ENCODE measurements at regions not wholly inside any gene's neighbourhood (a gene's known extent, or its start where the extent isn't known, plus 50 kb on each side); places are given as distances from the start of the nearest gene placed in this dataset.

DNA sequence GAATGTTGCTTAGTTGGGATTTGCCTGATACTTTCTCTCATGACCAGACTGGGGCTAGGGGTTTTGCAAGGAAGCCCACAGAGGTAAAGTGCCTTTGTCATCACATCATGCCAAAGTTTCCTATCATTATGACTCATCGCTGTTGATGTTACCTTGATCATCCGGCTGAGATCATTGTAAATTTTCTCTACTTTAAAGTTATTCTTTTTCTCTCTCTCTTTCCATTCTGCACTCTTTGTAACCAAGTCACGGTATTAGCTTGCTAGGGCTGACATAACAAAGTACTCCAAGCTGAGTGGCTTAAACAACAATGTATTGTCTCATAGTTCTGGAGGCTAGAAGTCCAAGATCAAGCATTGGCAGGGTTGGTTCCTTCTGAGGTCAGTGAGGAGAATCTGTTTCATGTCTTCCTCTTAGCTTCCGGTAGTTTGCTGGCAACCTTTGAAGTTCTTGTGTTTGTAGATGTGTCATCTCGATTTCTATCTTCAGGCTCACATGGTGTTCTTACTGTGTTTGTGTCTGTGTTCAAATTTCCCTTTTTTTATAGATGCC is 113.0 kb downstream of the DTHD1 start:
- Histone ChIP-seq H3K9me3 (ENCODE audit: control insufficient read depth, insufficient read depth, low read length) (no peaks in the 10 kb centered on the region), H3K4me3 (ENCODE audit: low read depth, low read length) (no peak overlapping the region), H3K27ac (ENCODE audit: low read depth, low read length) (no peak overlapping the region), H3K4me1 (ENCODE audit: control insufficient read depth, insufficient read depth, low read length) (no peaks in the 10 kb centered on the region), H3K36me3 (ENCODE audit: control insufficient read depth, insufficient read depth, low read length) (no peaks in the 10 kb centered on the region), H3K27me3 (ENCODE audit: control insufficient read depth, insufficient read depth, low read length) (no peaks in the 10 kb centered on the region)
- 100% methylated on average over 2 of the region's 5 CpGs for WGBS (ENCODE audit: insufficient coverage)
- no peak for DNase-seq (ENCODE audit: low read depth in 4 of 6, low spot score in 6 of 6)

DNA sequence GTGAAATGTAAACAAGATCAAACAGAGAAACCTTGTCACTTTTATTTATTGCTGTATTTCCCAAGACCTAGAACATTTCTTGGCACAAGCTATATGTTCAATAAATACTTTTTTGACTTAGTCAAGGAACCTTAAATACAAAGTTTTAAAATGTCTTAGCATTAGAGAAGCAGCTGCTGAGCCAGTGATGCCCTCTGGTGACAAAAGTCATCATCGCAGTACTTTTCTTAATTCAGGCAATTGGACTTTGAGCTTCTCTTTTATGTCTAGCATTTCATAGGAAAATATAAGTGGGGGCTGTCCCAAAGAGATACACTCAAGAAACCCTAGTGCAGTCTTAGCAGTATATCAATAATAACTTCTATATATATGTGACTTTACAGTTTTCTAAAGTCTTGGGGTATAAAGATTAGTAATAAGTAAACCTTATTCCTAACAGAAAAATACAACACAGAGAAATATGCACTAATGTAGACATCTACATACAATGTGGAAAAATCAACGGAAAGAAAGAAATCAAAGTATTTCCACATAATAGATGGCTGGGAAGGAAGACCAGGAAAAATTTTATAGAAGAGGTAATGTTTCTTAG is 118.4 kb downstream of the DTHD1 start:
- peak in 2 of 6 donors; percentile 45 to 72 for DNase-seq (ENCODE audit: low read depth in 4 of 6, low spot score in 6 of 6)
- Histone ChIP-seq H3K4me1 (ENCODE audit: control insufficient read depth, insufficient read depth, low read length) (no peaks in the 10 kb centered on the region), H3K36me3 (ENCODE audit: control insufficient read depth, insufficient read depth, low read length) (no peaks in the 10 kb centered on the region), H3K27me3 (ENCODE audit: control insufficient read depth, insufficient read depth, low read length) (no peaks in the 10 kb centered on the region), H3K4me3 (ENCODE audit: low read depth, low read length) (no peak overlapping the region), H3K9me3 (ENCODE audit: control insufficient read depth, insufficient read depth, low read length) (no peaks in the 10 kb centered on the region), H3K27ac (ENCODE audit: low read depth, low read length) (no peak overlapping the region)
- 0% methylated on average over 1 of the region's 2 CpGs for WGBS (ENCODE audit: insufficient coverage)

DNA sequence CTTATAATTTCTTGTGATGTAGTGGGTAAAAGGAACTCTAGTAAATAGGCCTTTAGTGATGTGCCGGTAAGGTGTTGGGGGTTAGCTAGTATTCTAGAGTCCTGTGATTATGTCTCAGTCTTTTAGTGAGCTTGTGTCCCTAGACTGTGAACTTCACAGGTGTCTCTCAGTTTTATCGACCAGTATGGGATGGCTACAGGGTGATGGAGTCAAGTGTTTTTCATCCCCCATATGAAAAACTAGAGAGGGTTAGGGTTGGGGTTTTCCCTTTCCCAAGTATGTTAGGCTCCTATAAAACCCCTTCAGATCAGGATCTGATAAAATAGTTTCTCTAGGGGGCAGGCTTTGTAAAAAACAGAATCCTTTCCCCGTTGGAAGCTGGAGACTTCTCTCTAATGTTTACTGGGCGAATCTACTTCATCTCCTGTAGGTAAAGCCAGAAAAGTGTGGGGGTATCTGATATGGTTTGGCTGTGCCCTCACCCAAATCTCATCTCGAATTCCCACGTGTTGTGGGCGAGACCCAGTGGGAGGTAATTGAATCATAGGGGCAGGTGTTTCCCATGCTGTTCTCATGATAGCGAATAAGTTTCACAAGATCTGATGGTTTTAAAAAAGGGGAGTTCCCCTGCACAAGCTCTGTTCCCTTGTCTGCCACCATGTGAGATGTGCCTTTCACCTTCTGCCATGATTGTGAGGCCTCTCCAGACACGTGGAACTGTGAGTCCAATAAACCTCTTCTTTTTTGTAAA is 120.8 kb downstream of the DTHD1 start:
- DNase-seq (ENCODE audit: low read depth in 4 of 6, low spot score in 6 of 6) = no peak
- 84% methylated on average over 6 of the region's 9 CpGs for WGBS (ENCODE audit: insufficient coverage)

DNA sequence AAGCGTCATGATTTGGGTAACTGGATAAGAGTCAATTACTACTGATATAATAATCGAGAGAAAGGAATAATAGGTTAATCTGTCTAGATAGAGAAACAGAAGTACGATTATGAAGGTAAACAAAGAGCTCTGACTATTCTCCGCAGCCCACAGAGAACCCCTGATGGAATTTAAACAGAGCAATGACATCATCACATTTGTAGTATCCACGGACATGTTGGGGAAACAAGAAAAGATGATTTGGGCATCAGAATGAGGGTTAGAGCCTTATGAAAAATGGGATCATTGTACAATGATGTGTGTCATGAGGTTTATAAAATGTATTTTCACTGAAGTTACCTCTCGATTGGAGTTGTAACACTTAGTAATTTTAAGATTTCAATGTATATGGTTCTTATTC is 129.9 kb downstream of the DTHD1 start:
- Histone ChIP-seq H3K4me1 (ENCODE audit: control insufficient read depth, insufficient read depth, low read length) (no peaks in the 10 kb centered on the region), H3K27ac (ENCODE audit: low read depth, low read length) (no peak overlapping the region)
- 71% methylated on average over 1 of the region's 6 CpGs for WGBS (ENCODE audit: insufficient coverage)

More for the DNA sequence above, 120.8 kb downstream of the DTHD1 start:
- H3K27me3 ChIP-seq (ENCODE audit: control insufficient read depth, insufficient read depth, low read length) = no peaks in the 10 kb centered on the region
- no peaks in the 10 kb centered on the region for H3K4me1 ChIP-seq (ENCODE audit: control insufficient read depth, insufficient read depth, low read length)
- H3K9me3 ChIP-seq (ENCODE audit: control insufficient read depth, insufficient read depth, low read length) = no peaks in the 10 kb centered on the region
- H3K4me3 ChIP-seq (ENCODE audit: low read depth, low read length) = no peak overlapping the region
- H3K27ac ChIP-seq (ENCODE audit: low read depth, low read length) = no peak overlapping the region
- H3K36me3 ChIP-seq (ENCODE audit: control insufficient read depth, insufficient read depth, low read length) = no peaks in the 10 kb centered on the region

DNA sequence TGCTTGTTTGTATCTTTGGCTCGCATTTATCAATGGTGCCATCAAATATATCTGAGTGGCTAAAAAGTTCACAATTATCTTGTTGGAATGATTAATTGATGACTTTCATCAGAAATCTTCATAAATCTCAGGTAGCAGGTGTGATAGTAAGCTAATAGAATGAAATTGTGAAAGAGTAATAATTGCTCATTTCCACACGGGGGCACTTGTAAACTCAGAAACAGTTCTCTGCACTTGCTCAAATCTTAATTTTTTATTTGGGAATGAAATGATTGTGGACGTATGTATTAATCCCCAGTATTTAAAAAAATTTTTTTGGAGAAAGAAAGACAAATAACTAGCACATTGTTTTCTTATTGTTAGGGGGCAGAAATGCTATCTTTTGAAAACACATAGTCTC is 132.8 kb downstream of the DTHD1 start:
- 80% methylated on average over 1 of the region's 3 CpGs for WGBS (ENCODE audit: insufficient coverage)
- Histone ChIP-seq H3K9me3 (ENCODE audit: control insufficient read depth, insufficient read depth, low read length) (no peaks in the 10 kb centered on the region), H3K36me3 (ENCODE audit: control insufficient read depth, insufficient read depth, low read length) (no peaks in the 10 kb centered on the region), H3K4me3 (ENCODE audit: low read depth, low read length) (no peak overlapping the region), H3K27ac (ENCODE audit: low read depth, low read length) (no peak overlapping the region), H3K27me3 (ENCODE audit: control insufficient read depth, insufficient read depth, low read length) (no peaks in the 10 kb centered on the region), H3K4me1 (ENCODE audit: control insufficient read depth, insufficient read depth, low read length) (no peaks in the 10 kb centered on the region)
- peak in 2 of 6 donors; percentile 31 to 85 for DNase-seq (ENCODE audit: low read depth in 4 of 6, low spot score in 6 of 6)

More for the DNA sequence above, 129.9 kb downstream of the DTHD1 start:
- Histone ChIP-seq H3K27me3 (ENCODE audit: control insufficient read depth, insufficient read depth, low read length) (no peaks in the 10 kb centered on the region), H3K9me3 (ENCODE audit: control insufficient read depth, insufficient read depth, low read length) (no peaks in the 10 kb centered on the region), H3K4me3 (ENCODE audit: low read depth, low read length) (no peak overlapping the region), H3K36me3 (ENCODE audit: control insufficient read depth, insufficient read depth, low read length) (no peaks in the 10 kb centered on the region)
- DNase-seq (ENCODE audit: low read depth in 4 of 6, low spot score in 6 of 6) = no peak

DNA sequence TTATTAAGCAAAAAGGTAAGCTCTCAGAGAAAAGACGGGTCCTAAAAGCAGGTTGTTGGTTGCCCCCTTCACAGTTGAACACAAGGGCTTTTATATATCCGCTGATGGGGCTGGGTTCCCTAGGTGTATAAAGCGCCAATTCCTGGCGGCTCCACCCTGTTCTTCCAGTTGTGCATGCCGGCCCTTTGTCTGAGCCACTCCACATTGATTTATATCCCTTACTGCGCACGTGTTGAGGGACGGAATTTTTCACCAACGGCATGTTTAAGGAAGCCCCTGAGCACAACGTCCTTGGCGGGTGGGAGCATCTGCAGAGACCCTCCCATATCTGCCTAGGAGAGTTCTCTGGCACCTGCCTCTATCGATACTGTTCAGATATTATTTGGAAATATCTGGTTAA is 135.7 kb downstream of the DTHD1 start:
- H3K27ac ChIP-seq (ENCODE audit: low read depth, low read length) = no peak overlapping the region
- H3K36me3 ChIP-seq (ENCODE audit: control insufficient read depth, insufficient read depth, low read length) = no peaks in the 10 kb centered on the region
- H3K9me3 ChIP-seq (ENCODE audit: control insufficient read depth, insufficient read depth, low read length) = no peaks in the 10 kb centered on the region
- DNase-seq (ENCODE audit: low read depth in 4 of 6, low spot score in 6 of 6) = no peak
- 98% methylated on average over 5 of the region's 12 CpGs for WGBS (ENCODE audit: insufficient coverage)
- H3K4me3 ChIP-seq (ENCODE audit: low read depth, low read length) = no peak overlapping the region
- no peaks in the 10 kb centered on the region for H3K27me3 ChIP-seq (ENCODE audit: control insufficient read depth, insufficient read depth, low read length)
- no peaks in the 10 kb centered on the region for H3K4me1 ChIP-seq (ENCODE audit: control insufficient read depth, insufficient read depth, low read length)

DNA sequence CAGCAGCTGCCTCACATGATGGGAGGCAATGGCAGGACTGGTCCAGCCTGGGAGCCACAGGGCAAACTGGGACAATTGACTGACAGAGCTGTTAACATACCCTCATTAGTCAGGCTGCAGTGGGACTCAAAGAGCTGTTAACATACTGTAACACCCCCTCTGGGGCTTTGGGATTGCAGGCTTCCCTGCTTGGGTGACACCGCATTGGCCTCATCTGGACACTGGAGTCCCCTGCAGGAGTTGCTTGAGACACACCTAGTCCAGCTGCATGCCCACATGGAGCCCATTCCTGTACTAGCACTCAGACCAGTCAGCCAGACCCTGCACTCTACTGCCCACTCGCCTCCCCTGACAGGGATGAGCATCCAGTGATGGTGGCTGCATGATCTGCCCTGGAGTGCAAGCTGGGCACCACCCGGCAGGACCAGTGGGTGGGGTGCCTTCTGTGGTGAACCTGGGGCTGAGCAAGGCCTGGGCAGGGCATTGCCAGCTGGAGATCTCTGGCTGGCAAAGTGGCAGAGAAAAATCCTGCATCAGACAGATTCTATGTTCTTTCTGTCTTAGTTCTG is 138.8 kb downstream of the DTHD1 start:
- no peaks in the 10 kb centered on the region for H3K27me3 ChIP-seq (ENCODE audit: control insufficient read depth, insufficient read depth, low read length)
- no peak for DNase-seq (ENCODE audit: low read depth in 4 of 6, low spot score in 6 of 6)
- H3K36me3 ChIP-seq (ENCODE audit: control insufficient read depth, insufficient read depth, low read length) = no peaks in the 10 kb centered on the region
- WGBS (ENCODE audit: insufficient coverage) = 97% methylated on average over 3 of the region's 3 CpGs
- H3K4me1 ChIP-seq (ENCODE audit: control insufficient read depth, insufficient read depth, low read length) = no peaks in the 10 kb centered on the region
- no peak overlapping the region for H3K4me3 ChIP-seq (ENCODE audit: low read depth, low read length)
- no peak overlapping the region for H3K27ac ChIP-seq (ENCODE audit: low read depth, low read length)
- no peaks in the 10 kb centered on the region for H3K9me3 ChIP-seq (ENCODE audit: control insufficient read depth, insufficient read depth, low read length)

DNA sequence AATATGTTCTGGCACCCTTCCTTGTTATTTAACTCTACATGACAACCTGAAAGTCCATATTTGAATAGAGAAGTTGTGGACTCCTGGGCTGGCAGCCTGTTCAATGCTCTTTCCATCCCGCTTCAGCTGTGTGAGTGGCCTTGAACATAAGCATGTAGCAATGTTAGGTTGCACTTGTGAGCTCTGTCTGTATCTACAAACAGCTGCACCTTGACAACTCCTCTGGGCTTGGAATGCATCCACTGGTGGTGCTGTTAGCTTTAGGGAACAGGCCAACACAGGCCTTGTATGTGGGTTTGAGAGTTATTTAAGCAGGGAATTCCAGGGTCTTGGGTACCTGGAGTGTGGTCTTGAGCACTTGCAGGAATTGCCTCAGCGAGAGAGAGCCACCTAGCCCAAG is 141.2 kb downstream of the DTHD1 start:
- WGBS (ENCODE audit: insufficient coverage) = 100% methylated on average over 1 of the region's 2 CpGs
- Histone ChIP-seq H3K36me3 (ENCODE audit: control insufficient read depth, insufficient read depth, low read length) (no peaks in the 10 kb centered on the region), H3K9me3 (ENCODE audit: control insufficient read depth, insufficient read depth, low read length) (no peaks in the 10 kb centered on the region), H3K4me3 (ENCODE audit: low read depth, low read length) (no peak overlapping the region), H3K27me3 (ENCODE audit: control insufficient read depth, insufficient read depth, low read length) (no peaks in the 10 kb centered on the region), H3K4me1 (ENCODE audit: control insufficient read depth, insufficient read depth, low read length) (no peaks in the 10 kb centered on the region), H3K27ac (ENCODE audit: low read depth, low read length) (no peak overlapping the region)
- no peak for DNase-seq (ENCODE audit: low read depth in 4 of 6, low spot score in 6 of 6)

DNA sequence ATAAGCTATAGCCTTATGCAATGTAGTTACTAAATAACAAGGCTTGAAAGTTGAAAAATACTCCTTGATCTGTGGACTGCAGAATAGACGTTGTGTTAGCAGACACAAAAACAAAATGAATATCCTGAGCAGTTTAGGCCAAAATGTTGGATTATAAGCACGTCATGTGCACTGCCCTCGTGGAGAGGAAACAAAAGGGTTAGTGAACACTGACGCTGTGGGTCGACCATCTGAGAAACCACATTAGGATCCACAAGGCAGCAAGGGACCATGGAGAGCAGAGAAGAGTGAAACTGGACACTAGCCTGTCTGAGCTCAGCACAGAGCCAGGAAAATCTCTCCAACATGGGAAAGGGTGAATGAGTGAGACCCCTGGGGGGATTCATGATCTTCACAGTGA is 145.3 kb downstream of the DTHD1 start:
- Histone ChIP-seq H3K27me3 (ENCODE audit: control insufficient read depth, insufficient read depth, low read length) (no peaks in the 10 kb centered on the region), H3K36me3 (ENCODE audit: control insufficient read depth, insufficient read depth, low read length) (no peaks in the 10 kb centered on the region), H3K27ac (ENCODE audit: low read depth, low read length) (no peak overlapping the region), H3K9me3 (ENCODE audit: control insufficient read depth, insufficient read depth, low read length) (no peaks in the 10 kb centered on the region), H3K4me1 (ENCODE audit: control insufficient read depth, insufficient read depth, low read length) (no peaks in the 10 kb centered on the region), H3K4me3 (ENCODE audit: low read depth, low read length) (no peak overlapping the region)
- DNase-seq (ENCODE audit: low read depth in 4 of 6, low spot score in 6 of 6) = no peak
- 92% methylated on average over 5 of the region's 5 CpGs for WGBS (ENCODE audit: insufficient coverage)

Data from spinal cord (tissue), 9 donors.